ENCODE measurements at regions not wholly inside any gene's neighbourhood (a gene's known extent, or its start where the extent isn't known, plus 50 kb on each side); places are given as distances from the start of the nearest gene placed in this dataset.
"Not testable (repeated sequence)": the region's sequence is repeated elsewhere in the genome, so short reads cannot be mapped to it uniquely, and the experiment has no call there.

GRCh38 chr13:68784275-68784674 lies 1323.4 kb upstream of the ATXN8OS start:
- DNase-seq, result no peak
- intact Hi-C loops (cut with DNase I), result no loop called here
- ATAC-seq (ENCODE audit: poor library complexity), result no peak

DNA sequence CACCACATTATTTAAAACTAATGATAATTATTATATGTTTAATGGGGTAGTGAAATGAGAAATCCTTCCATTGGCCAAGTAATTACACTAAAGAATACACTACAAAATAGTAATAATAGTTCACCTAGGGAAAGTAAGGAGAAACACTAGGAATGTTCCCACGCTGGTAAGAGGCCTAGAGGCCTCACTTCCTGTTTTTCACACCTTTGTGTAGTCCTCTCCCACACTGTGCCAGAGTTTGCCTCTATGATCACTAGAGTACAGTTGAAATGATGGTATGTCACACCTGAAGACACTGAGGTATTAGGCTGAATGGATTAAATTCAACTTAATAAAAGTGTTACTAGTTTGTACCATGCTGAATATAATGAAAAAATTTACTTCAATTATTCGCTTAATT lies 1348.0 kb upstream of the ATXN8OS start:
- DNase-seq, result no peak
- no peak for ATAC-seq (ENCODE audit: poor library complexity)
- intact Hi-C loops (cut with DNase I), result no loop called here

DNA sequence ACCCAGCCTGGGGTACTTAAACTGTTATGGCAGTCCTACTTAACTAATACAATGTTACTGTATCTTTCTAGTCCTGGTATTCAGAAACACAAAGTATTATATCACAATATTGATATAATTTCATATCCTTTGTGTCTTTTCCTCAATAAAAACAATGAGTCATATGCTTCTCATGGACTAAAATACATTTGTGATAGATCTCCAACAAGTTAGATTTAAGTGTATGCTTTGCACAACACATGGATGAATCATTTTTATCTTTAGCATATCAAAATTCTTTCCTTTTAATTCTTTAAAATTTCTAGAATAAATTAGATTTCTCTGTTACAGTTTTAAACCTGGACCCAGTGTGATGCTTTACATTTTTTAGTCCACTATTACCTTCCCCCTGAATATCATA lies 1357.8 kb upstream of the ATXN8OS start:
- intact Hi-C loops (cut with DNase I), result no loop called here
- DNase-seq, result no peak
- no peak for ATAC-seq (ENCODE audit: poor library complexity)

DNA sequence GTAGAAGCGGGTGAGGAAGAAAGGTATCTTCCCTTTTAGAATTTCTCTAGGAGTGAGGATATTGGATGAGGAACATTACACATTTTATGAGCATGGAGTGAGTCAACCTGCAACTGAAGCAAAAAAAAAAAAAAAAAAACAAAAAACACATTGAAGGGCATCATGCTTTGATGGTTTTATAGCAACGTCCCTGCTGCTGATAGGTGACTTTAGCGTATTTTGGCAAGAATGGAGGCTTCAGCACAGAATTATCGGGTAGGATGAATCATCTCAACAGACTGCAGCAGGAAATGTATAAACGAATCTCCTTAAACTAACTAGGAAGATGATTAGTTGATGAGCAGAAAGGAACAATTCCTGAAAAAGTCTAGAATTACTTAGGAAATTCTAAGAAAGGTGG lies 1359.6 kb upstream of the ATXN8OS start:
- ATAC-seq (ENCODE audit: poor library complexity) (no peak), DNase-seq (no peak)
- intact Hi-C loops (cut with DNase I), result no loop called here

GRCh38 chr13:68745502-68745901 lies 1362.1 kb upstream of the ATXN8OS start:
- DNase-seq (no peak), ATAC-seq (ENCODE audit: poor library complexity) (no peak)
- intact Hi-C loops (cut with DNase I), result no loop called here

DNA sequence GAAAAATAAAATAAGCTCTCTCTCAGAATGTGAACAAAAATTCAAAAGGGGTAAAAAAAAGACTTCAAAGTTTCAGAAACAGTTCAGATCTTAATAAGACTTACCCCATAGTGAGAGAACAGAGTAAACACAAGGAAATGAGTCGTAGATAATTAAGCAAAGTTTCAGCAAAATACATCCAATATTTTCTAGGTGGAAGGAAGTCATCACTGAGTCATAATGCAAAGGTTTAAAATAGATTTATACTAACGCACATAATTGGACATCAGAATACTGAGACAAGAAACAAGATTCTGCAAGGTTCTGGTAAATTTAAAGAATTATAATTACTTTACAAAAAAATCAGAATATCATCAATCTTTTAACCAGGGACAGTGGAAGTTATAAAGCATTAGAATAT lies 1370.7 kb upstream of the ATXN8OS start:
- ATAC-seq (ENCODE audit: poor library complexity) (no peak), DNase-seq (no peak)
- intact Hi-C loops (cut with DNase I), result no loop called here

GRCh38 chr13:68727798-68728197 lies 1379.8 kb upstream of the ATXN8OS start:
- intact Hi-C loops (cut with DNase I), result no loop called here
- no peak for DNase-seq
- ATAC-seq (ENCODE audit: poor library complexity), result no peak

DNA sequence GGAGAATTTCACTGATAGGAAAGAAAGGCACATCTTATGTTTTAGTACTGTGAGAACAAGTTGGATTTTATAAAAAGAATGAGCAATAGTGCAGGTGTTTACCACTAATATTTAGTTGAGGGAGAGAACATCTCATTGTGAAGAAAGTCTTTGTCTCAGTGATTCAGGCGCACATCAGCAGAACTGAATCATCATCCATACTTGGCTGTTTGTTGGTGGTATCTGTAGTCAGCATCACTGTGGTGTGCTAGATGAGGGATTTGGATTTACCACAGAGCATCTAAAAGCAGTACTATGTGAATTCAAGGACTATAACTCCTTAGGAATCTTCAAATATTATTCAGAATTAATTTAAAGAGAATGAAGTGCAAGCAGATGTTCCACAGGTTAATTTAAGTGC lies 1380.5 kb upstream of the ATXN8OS start:
- ATAC-seq (ENCODE audit: poor library complexity), result no peak
- no peak for DNase-seq
- intact Hi-C loops (cut with DNase I), result no loop called here

GRCh38 chr13:68719815-68720214 lies 1387.8 kb upstream of the ATXN8OS start:
- DNase-seq, result no peak
- intact Hi-C loops (cut with DNase I), result no loop called here
- ATAC-seq (ENCODE audit: poor library complexity), result no peak

DNA sequence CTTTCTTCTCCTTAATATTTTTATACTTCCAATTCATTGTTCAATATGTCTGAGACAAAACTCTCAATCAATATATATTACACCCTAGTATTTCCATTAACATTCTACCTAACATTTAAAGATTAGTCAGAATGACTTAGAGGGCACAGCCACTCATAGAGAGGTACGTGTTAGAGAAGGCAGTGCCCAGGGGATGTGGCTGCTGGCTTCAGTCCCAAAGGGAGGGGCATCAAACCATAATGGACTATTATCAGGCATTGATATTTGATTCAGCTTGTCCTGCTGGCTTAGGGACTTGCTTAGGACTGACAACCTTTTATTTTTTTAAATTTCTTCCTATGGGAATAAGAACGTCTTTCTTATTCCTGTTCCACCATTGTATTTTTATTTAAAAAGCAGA lies 1392.0 kb upstream of the ATXN8OS start:
- DNase-seq (no peak), ATAC-seq (ENCODE audit: poor library complexity) (no peak)
- intact Hi-C loops (cut with DNase I), result no loop called here

DNA sequence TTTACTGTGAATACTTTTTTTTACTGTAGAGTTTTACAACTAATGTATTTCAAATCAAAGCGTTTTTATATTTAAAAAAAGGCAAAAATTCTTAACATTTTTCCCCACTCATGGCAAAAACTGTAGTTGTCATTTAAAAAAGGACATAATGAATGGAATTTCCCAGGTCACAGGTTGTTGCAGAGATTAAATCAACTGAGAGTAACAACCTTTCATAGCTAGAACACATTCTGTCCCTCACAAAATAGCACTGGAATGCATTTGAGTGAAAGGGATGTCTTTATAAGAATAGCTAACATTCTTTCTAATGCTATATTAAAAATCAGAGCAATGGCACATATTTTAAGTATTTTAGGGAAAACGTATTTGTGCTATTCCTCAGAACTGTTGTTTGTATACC lies 1393.3 kb upstream of the ATXN8OS start:
- ATAC-seq (ENCODE audit: poor library complexity) (no peak), DNase-seq (no peak)
- intact Hi-C loops (cut with DNase I), result no loop called here

DNA sequence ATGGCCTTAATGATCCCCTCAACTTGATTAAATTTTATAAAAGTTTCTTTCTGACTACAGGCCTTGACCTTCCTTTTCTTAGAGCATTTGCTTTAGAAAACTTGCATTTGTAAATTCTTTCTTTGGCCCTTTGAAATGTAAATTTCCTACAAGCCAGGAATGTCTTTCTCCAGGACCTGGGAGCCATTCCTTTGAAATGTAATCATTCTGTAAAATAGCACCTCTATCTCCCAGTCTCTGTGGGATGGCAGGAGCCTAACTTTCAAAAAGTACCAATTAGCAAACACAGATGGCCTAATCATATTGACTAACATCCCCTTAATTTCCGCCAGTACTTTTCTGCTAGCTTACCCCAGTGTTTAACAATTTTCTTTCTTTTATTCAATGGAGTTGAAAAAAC lies 1394.2 kb upstream of the ATXN8OS start:
- intact Hi-C loops (cut with DNase I), result no loop called here

GRCh38 chr13:68708336-68708908 lies 1399.2 kb upstream of the ATXN8OS start:
- ATAC-seq (ENCODE audit: poor library complexity), result no peak
- intact Hi-C loops (cut with DNase I), result no loop called here
- no peak for DNase-seq

More for the DNA sequence above, 1394.2 kb upstream of the ATXN8OS start:
- DNase-seq, result no peak
- no peak for ATAC-seq (ENCODE audit: poor library complexity)

DNA sequence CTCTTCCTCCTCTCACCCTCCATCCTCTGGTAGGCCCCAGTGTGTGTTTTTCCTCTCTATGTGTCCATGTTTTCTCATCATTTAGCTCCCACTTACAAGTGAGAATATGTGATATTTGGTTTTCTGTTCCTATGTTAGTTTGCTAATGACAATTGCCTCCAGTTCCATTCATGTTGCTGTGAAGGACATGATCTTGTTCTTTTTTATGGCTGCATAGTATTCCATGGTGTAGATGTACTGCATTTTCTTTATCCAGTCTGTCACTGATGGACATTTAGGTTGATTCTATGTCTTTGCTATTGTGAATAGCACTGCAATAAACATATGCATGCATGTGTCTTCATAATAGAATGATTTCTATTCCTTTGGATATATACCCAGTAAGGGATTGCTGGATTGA lies 1401.6 kb upstream of the ATXN8OS start:
- ATAC-seq (ENCODE audit: poor library complexity); DNase-seq; intact Hi-C loops (cut with DNase I): not testable (repeated sequence)

- intact Hi-C loops (cut with DNase I), result no loop called here
- DNase-seq (no peak), ATAC-seq (ENCODE audit: poor library complexity) (no peak)
These were observed 1410.1 kb upstream of the ATXN8OS start for GRCh38 chr13:68697551-68697950.

GRCh38 chr13:68696907-68697306 lies 1410.7 kb upstream of the ATXN8OS start:
- DNase-seq (no peak), ATAC-seq (ENCODE audit: poor library complexity) (no peak)
- intact Hi-C loops (cut with DNase I), result no loop called here

- ATAC-seq (ENCODE audit: poor library complexity), result no peak
- intact Hi-C loops (cut with DNase I), result no loop called here
- no peak for DNase-seq
These were observed 1415.6 kb upstream of the ATXN8OS start for GRCh38 chr13:68692049-68692448.

DNA sequence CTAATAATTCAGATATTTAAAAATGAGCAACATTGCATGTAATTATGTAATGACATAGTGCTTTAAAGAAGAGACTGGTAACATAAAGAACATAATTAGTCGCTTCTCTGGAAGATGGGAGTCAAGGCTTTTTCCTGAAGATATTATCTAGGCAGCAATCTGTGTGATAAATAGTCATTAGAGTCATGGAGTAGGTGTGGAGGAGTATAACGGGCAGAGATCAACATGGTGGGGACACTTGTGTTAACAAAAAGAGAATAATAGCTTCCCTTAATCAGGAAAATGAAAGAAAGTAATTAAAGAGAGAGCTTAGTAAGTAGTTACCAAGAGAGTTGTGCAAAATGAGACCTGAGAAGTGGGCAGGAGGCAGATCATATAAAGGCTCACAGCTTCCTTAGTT lies 1417.1 kb upstream of the ATXN8OS start:
- no peak for ATAC-seq (ENCODE audit: poor library complexity)
- intact Hi-C loops (cut with DNase I), result no loop called here
- no peak for DNase-seq

GRCh38 chr13:68676513-68677115 lies 1431.0 kb upstream of the ATXN8OS start:
- intact Hi-C loops (cut with DNase I), result no loop called here
- DNase-seq, result no peak
- ATAC-seq (ENCODE audit: poor library complexity), result no peak

GRCh38 chr13:68675209-68675608 lies 1432.4 kb upstream of the ATXN8OS start:
- intact Hi-C loops (cut with DNase I), result no loop called here
- ATAC-seq (ENCODE audit: poor library complexity) (no peak), DNase-seq (no peak)

GRCh38 chr13:68667863-68668262 lies 1437.7 kb upstream of the PCDH9 start:
- intact Hi-C loops (cut with DNase I), result no loop called here
- ATAC-seq (ENCODE audit: poor library complexity) (no peak), DNase-seq (no peak)

Data from Right ventricle myocardium superior (tissue), 1 donor.